ENCODE measurements at regions not wholly inside any gene's neighbourhood (a gene's known extent, or its start where the extent isn't known, plus 50 kb on each side); places are given as distances from the start of the nearest gene placed in this dataset.

GRCh38 chr6:18561037-18561750 is 174.0 kb downstream of the RNF144B start:
- Histone ChIP-seq H3K9me2 (ENCODE audit: insufficient read depth, low read length) (no peaks in the 10 kb centered on the region), H3K79me2 (replicated peaks; ENCODE audit: insufficient read depth, low read length) (no peaks in the 10 kb centered on the region), H3K9me3 (ENCODE audit: low read length) (no peaks in the 10 kb centered on the region), H3F3A (ENCODE audit: insufficient read depth, low read length, poor library complexity, severe bottlenecking) (no peaks in the 10 kb centered on the region), H3K27ac (ENCODE audit: low read length) (no peak overlapping the region), H4K20me1 (ENCODE audit: insufficient read depth) (no peaks in the 10 kb centered on the region), H3K4me2 (ENCODE audit: low read length) (no peak overlapping the region), H3K9ac (ENCODE audit: low read length) (no peak overlapping the region), H3K4me3 (ENCODE audit: low read length) (no peak overlapping the region), H3K36me3 (ENCODE audit: insufficient read depth, low read length) (no peaks in the 10 kb centered on the region), H2AFZ (ENCODE audit: low read depth, low read length) (no peak overlapping the region), H3K27me3 (ENCODE audit: insufficient read depth, low read depth, low read length) (no peaks in the 10 kb centered on the region)
- TF ChIP-seq MXI1 (conservative IDR thresholded peaks at IDR 0.05; ENCODE audit: poor library complexity, severe bottlenecking) (no peak), SMC3 (conservative IDR thresholded peaks at IDR 0.05; ENCODE audit: poor library complexity) (no peak), RAD21 (conservative IDR thresholded peaks at IDR 0.05) (no peak), REST (IDR thresholded peaks at IDR 0.05; ENCODE audit: borderline replicate concordance) (no peak), EZH2 (IDR thresholded peaks at IDR 0.05; ENCODE audit: borderline replicate concordance, insufficient read depth, low read length, poor library complexity, severe bottlenecking) (no peak), TAF1 (IDR thresholded peaks at IDR 0.05; ENCODE audit: low read depth) (no peak), POLR2AphosphoS5 (IDR thresholded peaks at IDR 0.05) (no peak), EP300 (conservative IDR thresholded peaks at IDR 0.05; ENCODE audit: poor library complexity, severe bottlenecking) (no peak)
- TF ChIP-seq, protein P1, sequence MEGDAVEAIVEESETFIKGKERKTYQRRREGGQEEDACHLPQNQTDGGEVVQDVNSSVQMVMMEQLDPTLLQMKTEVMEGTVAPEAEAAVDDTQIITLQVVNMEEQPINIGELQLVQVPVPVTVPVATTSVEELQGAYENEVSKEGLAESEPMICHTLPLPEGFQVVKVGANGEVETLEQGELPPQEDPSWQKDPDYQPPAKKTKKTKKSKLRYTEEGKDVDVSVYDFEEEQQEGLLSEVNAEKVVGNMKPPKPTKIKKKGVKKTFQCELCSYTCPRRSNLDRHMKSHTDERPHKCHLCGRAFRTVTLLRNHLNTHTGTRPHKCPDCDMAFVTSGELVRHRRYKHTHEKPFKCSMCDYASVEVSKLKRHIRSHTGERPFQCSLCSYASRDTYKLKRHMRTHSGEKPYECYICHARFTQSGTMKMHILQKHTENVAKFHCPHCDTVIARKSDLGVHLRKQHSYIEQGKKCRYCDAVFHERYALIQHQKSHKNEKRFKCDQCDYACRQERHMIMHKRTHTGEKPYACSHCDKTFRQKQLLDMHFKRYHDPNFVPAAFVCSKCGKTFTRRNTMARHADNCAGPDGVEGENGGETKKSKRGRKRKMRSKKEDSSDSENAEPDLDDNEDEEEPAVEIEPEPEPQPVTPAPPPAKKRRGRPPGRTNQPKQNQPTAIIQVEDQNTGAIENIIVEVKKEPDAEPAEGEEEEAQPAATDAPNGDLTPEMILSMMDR (IDR thresholded peaks at IDR 0.05; ENCODE audit: poor library complexity, severe bottlenecking), result no peak

DNA sequence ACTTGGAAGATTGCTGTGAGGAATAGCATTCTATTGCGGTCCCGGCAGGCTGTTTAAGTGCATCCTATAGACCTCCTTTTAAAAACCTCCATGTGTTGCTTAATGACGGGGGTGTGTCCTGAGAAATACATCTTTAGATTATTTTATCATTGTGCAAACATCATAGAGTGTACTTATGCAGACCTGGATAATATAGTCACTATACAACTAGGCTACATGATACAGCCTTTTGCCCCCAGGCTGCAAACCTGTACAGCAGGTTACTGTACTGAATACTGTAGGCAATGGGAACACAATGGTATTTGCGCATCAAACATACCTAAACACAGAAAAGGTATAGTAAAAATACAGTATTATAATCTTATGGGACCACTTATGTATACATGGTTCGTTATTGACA is 175.6 kb downstream of the RNF144B start:
- Histone ChIP-seq H2AFZ (ENCODE audit: low read depth, low read length) (no peak overlapping the region), H3K79me2 (replicated peaks; ENCODE audit: insufficient read depth, low read length) (no peaks in the 10 kb centered on the region), H3K9me3 (ENCODE audit: low read length) (no peaks in the 10 kb centered on the region), H3K36me3 (ENCODE audit: insufficient read depth, low read length) (no peaks in the 10 kb centered on the region), H4K20me1 (ENCODE audit: insufficient read depth) (no peaks in the 10 kb centered on the region), H3K4me2 (ENCODE audit: low read length) (no peak overlapping the region), H3K27me3 (ENCODE audit: insufficient read depth, low read depth, low read length) (no peaks in the 10 kb centered on the region), H3K9ac (ENCODE audit: low read length) (no peak overlapping the region), H3K27ac (ENCODE audit: low read length) (no peak overlapping the region), H3K9me2 (ENCODE audit: insufficient read depth, low read length) (no peaks in the 10 kb centered on the region), H3F3A (ENCODE audit: insufficient read depth, low read length, poor library complexity, severe bottlenecking) (no peaks in the 10 kb centered on the region), H3K4me3 (ENCODE audit: low read length) (no peak overlapping the region)
- TF ChIP-seq TAF1 (IDR thresholded peaks at IDR 0.05; ENCODE audit: low read depth) (no peak), RAD21 (conservative IDR thresholded peaks at IDR 0.05) (no peak), SMC3 (conservative IDR thresholded peaks at IDR 0.05; ENCODE audit: poor library complexity) (no peak), REST (IDR thresholded peaks at IDR 0.05; ENCODE audit: borderline replicate concordance) (no peak), EZH2 (IDR thresholded peaks at IDR 0.05; ENCODE audit: borderline replicate concordance, insufficient read depth, low read length, poor library complexity, severe bottlenecking) (no peak), EP300 (conservative IDR thresholded peaks at IDR 0.05; ENCODE audit: poor library complexity, severe bottlenecking) (no peak), MXI1 (conservative IDR thresholded peaks at IDR 0.05; ENCODE audit: poor library complexity, severe bottlenecking) (no peak)
